Naive thymus-derived CD8-positive, alpha-beta T cell (primary cell): ENCODE measurements at regions not wholly inside any gene's neighbourhood (a gene's known extent, or its start where the extent isn't known, plus 50 kb on each side); places are given as distances from the start of the nearest gene placed in this dataset.
"Not testable (repeated sequence)": the region's sequence is repeated elsewhere in the genome, so short reads cannot be mapped to it uniquely, and the experiment has no call there.

ENCODE experiments used
- ATAC-seq, 2 donors: fragments of 150-1000 bp; cut with Tn5 transposase in 1 of 2; sonication (Bioruptor Pico), chemical (Tn5 transposase) in 1 of 2; 1 replicate in 1 of 2; 2 replicates in 1 of 2; pipeline ENCODE4 v1.10.0; 2021; ENCODE audit warnings: mild to moderate bottlenecking in 2 of 2, moderate library complexity in 2 of 2
- POLR2A ChIA-PET: fragments of 350-600 bp; sonication (Branson Sonifier 250); formaldehyde crosslinking; loops from one replicate; lab custom pipeline; 2021; ENCODE audit warnings: antibody characterized with exemption; lab: Charles Lee
- DNase-seq, 10 donors: peaks; one replicate each; pipeline versions ENCODE4 v3.0.0 to v3.0.0-alpha.2; 2020 to 2022
- H3K27ac Mint-ChIP-seq, 10 donors: one replicate each; pipeline ENCODE4 v1.8.0; 2020 to 2022; ENCODE audit warnings: mild to moderate bottlenecking in 10 of 10, mixed read lengths in 10 of 10, moderate library complexity in 4 of 10, inconsistent platforms in 1 of 10
- H3K27me3 Mint-ChIP-seq, 5 donors: one replicate each; pipeline ENCODE4 v1.8.0; 2021 to 2022; ENCODE audit warnings: mixed read lengths in 5 of 5
- H3K36me3 Mint-ChIP-seq, 3 donors: one replicate each; pipeline ENCODE4 v1.8.0; 2020 to 2022; ENCODE audit warnings: mixed read lengths in 3 of 3, mild to moderate bottlenecking in 2 of 3, inconsistent platforms in 1 of 3
- H3K4me1 Mint-ChIP-seq, 4 donors: one replicate each; pipeline ENCODE4 v1.8.0; 2021 to 2022; ENCODE audit warnings: mixed read lengths in 4 of 4
- H3K4me3 Mint-ChIP-seq, 10 donors: one replicate each; pipeline ENCODE4 v1.8.0; 2020 to 2022; ENCODE audit warnings: mild to moderate bottlenecking in 10 of 10, mixed read lengths in 10 of 10, moderate library complexity in 6 of 10, inconsistent platforms in 1 of 10
- H3K9me3 Mint-ChIP-seq, 9 donors: one replicate each; pipeline ENCODE4 v1.8.0; 2020 to 2022; ENCODE audit warnings: mixed read lengths in 9 of 9, mild to moderate bottlenecking in 3 of 9, inconsistent platforms in 1 of 9, moderate library complexity in 1 of 9

GRCh38 chr1:173330952-173331548 lies 123.9 kb upstream of the TNFSF4 start:
- POLR2A ChIA-PET = interaction anchor here (0.6 to 0.7 kb wide), 2 partner anchors 220 to 1589 kb away, joined by 3 read pairs; no protein-coding TSS in a partner anchor
- H3K4me1 Mint-ChIP-seq = peaks cover 5 to 23% (median 13%) of the 10 kb centered on the region in 4 donors
- H3K27me3 Mint-ChIP-seq, H3K9me3 Mint-ChIP-seq: not testable (repeated sequence)
- DNase-seq (peak in 2 of 10 donors; percentile 7 to 36), ATAC-seq (peak in 1 of 2 donors; percentile 80)
- peak overlapping the region in 9 of 10 donors; percentile 12 to 75 (median 50) for H3K4me3 Mint-ChIP-seq
- H3K36me3 Mint-ChIP-seq = peaks cover 7 to 11% (median 10%) of the 10 kb centered on the region in 3 donors
- peak overlapping the region; percentile 1 to 92 (median 63) for H3K27ac Mint-ChIP-seq

- no peak for ATAC-seq
- Mint-ChIP-seq H3K36me3 (peaks cover 7 to 11% (median 10%) of the 10 kb centered on the region in 3 donors), H3K4me3 (peak overlapping the region in 3 of 10 donors; percentile 41 to 75 (median 60)), H3K9me3 (no peaks in the 10 kb centered on the region), H3K4me1 (peaks cover 5 to 23% (median 13%) of the 10 kb centered on the region in 4 donors), H3K27ac (peak overlapping the region; percentile 1 to 92 (median 63)), H3K27me3 (no peaks in the 10 kb centered on the region)
- DNase-seq = no peak
- POLR2A ChIA-PET = interaction anchor here (0.6 kb wide), 1 partner anchor 219 kb away, joined by 3 read pairs; no protein-coding TSS in a partner anchor
These were observed 124.9 kb upstream of the TNFSF4 start for GRCh38 chr1:173332026-173332425.

GRCh38 chr1:173333581-173333980 lies 126.5 kb upstream of the TNFSF4 start:
- ATAC-seq = no peak
- DNase-seq = no peak

GRCh38 chr1:173337126-173337525 lies 130.0 kb upstream of the TNFSF4 start:
- DNase-seq (no peak), ATAC-seq (no peak)
- Mint-ChIP-seq H3K9me3 (no peaks in the 10 kb centered on the region), H3K27me3 (no peaks in the 10 kb centered on the region), H3K36me3 (peaks cover 7 to 18% (median 8%) of the 10 kb centered on the region in 3 donors), H3K4me3 (no peak overlapping the region), H3K27ac (no peak overlapping the region), H3K4me1 (peaks cover 0 to 4% (median under 1%) of the 10 kb centered on the region in 4 donors)
- POLR2A ChIA-PET = no interaction called here

More at GRCh38 chr1:173333581-173333980, 126.5 kb upstream of the TNFSF4 start:
- no peaks in the 10 kb centered on the region for H3K27me3 Mint-ChIP-seq
- H3K4me3 Mint-ChIP-seq = no peak overlapping the region
- POLR2A ChIA-PET = no interaction called here
- peaks cover 7 to 14% (median 8%) of the 10 kb centered on the region in 3 donors for H3K36me3 Mint-ChIP-seq
- peaks cover 5 to 23% (median 13%) of the 10 kb centered on the region in 4 donors for H3K4me1 Mint-ChIP-seq
- H3K9me3 Mint-ChIP-seq = no peaks in the 10 kb centered on the region
- peak overlapping the region in 1 of 10 donors; percentile 69 for H3K27ac Mint-ChIP-seq

- H3K27ac Mint-ChIP-seq = no peak overlapping the region
- ATAC-seq (no peak), DNase-seq (no peak)
- POLR2A ChIA-PET = no interaction called here
- H3K4me3 Mint-ChIP-seq = no peak overlapping the region
- H3K9me3 Mint-ChIP-seq = no peaks in the 10 kb centered on the region
- H3K36me3 Mint-ChIP-seq = peaks cover 0 to 19% (median 4%) of the 10 kb centered on the region in 3 donors
- no peaks in the 10 kb centered on the region for H3K27me3 Mint-ChIP-seq
- no peaks in the 10 kb centered on the region for H3K4me1 Mint-ChIP-seq
These were observed 134.2 kb upstream of the TNFSF4 start for GRCh38 chr1:173341307-173341706.

GRCh38 chr1:173341971-173342370 lies 134.8 kb upstream of the TNFSF4 start:
- H3K27ac Mint-ChIP-seq = no peak overlapping the region
- no peak for ATAC-seq
- H3K9me3 Mint-ChIP-seq = no peaks in the 10 kb centered on the region
- H3K4me1 Mint-ChIP-seq = no peaks in the 10 kb centered on the region
- no peak overlapping the region for H3K4me3 Mint-ChIP-seq
- H3K27me3 Mint-ChIP-seq = no peaks in the 10 kb centered on the region
- POLR2A ChIA-PET = no interaction called here
- DNase-seq = no peak
- peaks cover 0 to 19% (median 4%) of the 10 kb centered on the region in 3 donors for H3K36me3 Mint-ChIP-seq

- no peaks in the 10 kb centered on the region for H3K4me1 Mint-ChIP-seq
- H3K36me3 Mint-ChIP-seq = peaks cover 0 to 17% (median 4%) of the 10 kb centered on the region in 3 donors
- no peaks in the 10 kb centered on the region for H3K27me3 Mint-ChIP-seq
- no peak for ATAC-seq
- POLR2A ChIA-PET = no interaction called here
- H3K4me3 Mint-ChIP-seq = no peak overlapping the region
- H3K27ac Mint-ChIP-seq = no peak overlapping the region
- DNase-seq = no peak
- no peaks in the 10 kb centered on the region for H3K9me3 Mint-ChIP-seq
These were observed 134.4 kb upstream of the PRDX6 start for GRCh38 chr1:173342736-173343135.

GRCh38 chr1:173344034-173344743 lies 132.9 kb upstream of the PRDX6 start:
- Mint-ChIP-seq H3K27me3 (no peaks in the 10 kb centered on the region), H3K4me1 (no peaks in the 10 kb centered on the region), H3K4me3 (no peak overlapping the region), H3K9me3 (peaks cover 0 to 6% (median 1%) of the 10 kb centered on the region in 9 donors), H3K27ac (no peak overlapping the region), H3K36me3 (peaks cover 0 to 22% (median 9%) of the 10 kb centered on the region in 3 donors)
- DNase-seq (no peak), ATAC-seq (no peak)
- POLR2A ChIA-PET = no interaction called here

GRCh38 chr1:173347282-173347818 lies 129.8 kb upstream of the PRDX6 start:
- Mint-ChIP-seq H3K9me3 (peaks cover 0 to 17% (median 11%) of the 10 kb centered on the region in 9 donors), H3K4me3 (no peak overlapping the region), H3K36me3 (peaks cover 8 to 35% (median 15%) of the 10 kb centered on the region in 3 donors), H3K27ac (peak overlapping the region in 1 of 10 donors; percentile 15), H3K27me3 (no peaks in the 10 kb centered on the region), H3K4me1 (no peaks in the 10 kb centered on the region)
- ATAC-seq = no peak
- no peak for DNase-seq
- POLR2A ChIA-PET = no interaction called here

GRCh38 chr1:173352635-173353034 lies 124.5 kb upstream of the PRDX6 start:
- Mint-ChIP-seq H3K9me3 (peaks cover 0 to 41% (median 25%) of the 10 kb centered on the region in 9 donors), H3K36me3 (peaks cover 17 to 48% (median 36%) of the 10 kb centered on the region in 3 donors), H3K4me1 (peaks cover 0 to 16% (median 0%) of the 10 kb centered on the region in 4 donors)
- POLR2A ChIA-PET, H3K27ac Mint-ChIP-seq, H3K4me3 Mint-ChIP-seq, H3K27me3 Mint-ChIP-seq, ATAC-seq, DNase-seq: not testable (repeated sequence)

- peaks cover 0 to 39% (median 25%) of the 10 kb centered on the region in 9 donors for H3K9me3 Mint-ChIP-seq
- H3K36me3 Mint-ChIP-seq = peaks cover 14 to 46% (median 36%) of the 10 kb centered on the region in 3 donors
- no peak overlapping the region for H3K4me3 Mint-ChIP-seq
- ATAC-seq = no peak
- peaks cover 0 to 16% (median 0%) of the 10 kb centered on the region in 4 donors for H3K4me1 Mint-ChIP-seq
- H3K27me3 Mint-ChIP-seq = no peaks in the 10 kb centered on the region
- H3K27ac Mint-ChIP-seq = no peak overlapping the region
- POLR2A ChIA-PET = no interaction called here
- no peak for DNase-seq
These were observed 123.8 kb upstream of the PRDX6 start for GRCh38 chr1:173353350-173353749.

- Mint-ChIP-seq H3K9me3 (peaks cover 0 to 39% (median 23%) of the 10 kb centered on the region in 9 donors), H3K4me3 (no peak overlapping the region), H3K27ac (no peak overlapping the region), H3K4me1 (peaks cover under 1 to 17% (median 4%) of the 10 kb centered on the region in 4 donors), H3K36me3 (peaks cover 11 to 44% (median 40%) of the 10 kb centered on the region in 3 donors), H3K27me3 (no peaks in the 10 kb centered on the region)
- DNase-seq = no peak
- ATAC-seq = no peak
- POLR2A ChIA-PET = no interaction called here
These were observed 122.2 kb upstream of the PRDX6 start for GRCh38 chr1:173354937-173355280.
